Loucy (cell line): ENCODE measurements at regions not wholly inside any gene's neighbourhood (a gene's known extent, or its start where the extent isn't known, plus 50 kb on each side); places are given as distances from the start of the nearest gene placed in this dataset.

Source experiments
- H2AFZ ChIP-seq: fragments of 200-600 bp; sonication (generic); 2 replicates; pipeline ENCODE4 v1.6.0; 2016; ENCODE audit warnings: antibody characterized with exemption, mild to moderate bottlenecking, low read length, moderate library complexity
- H3F3A ChIP-seq: fragments of 200-600 bp; 2 replicates; pipeline ENCODE4 v1.6.0; 2016; ENCODE audit warnings: antibody characterized with exemption, low read depth, mild to moderate bottlenecking
- H3K27me3 ChIP-seq: fragments of 200-600 bp; sonication (generic); 2 replicates; pipeline ENCODE4 v1.6.1; 2014; ENCODE audit warnings: low read length, mild to moderate bottlenecking; ENCODE audit not compliant: insufficient read depth, poor library complexity, severe bottlenecking
- H3K36me3 ChIP-seq: fragments of 200-600 bp; sonication (generic); 2 replicates; pipeline ENCODE4 v1.6.1; 2016; ENCODE audit warnings: low read length; ENCODE audit not compliant: insufficient read depth
- H3K4me1 ChIP-seq: fragments of 200-600 bp; sonication (generic); 2 replicates; pipeline ENCODE4 v1.5.1; 2014; ENCODE audit warnings: low read length, mild to moderate bottlenecking; ENCODE audit not compliant: insufficient read depth, poor library complexity, severe bottlenecking
- H3K4me2 ChIP-seq: fragments of 200-600 bp; sonication (generic); 2 replicates; pipeline ENCODE4 v1.6.0; 2014; ENCODE audit warnings: antibody characterized with exemption, low read length, low read depth, mild to moderate bottlenecking; ENCODE audit not compliant: poor library complexity, severe bottlenecking
- H3K4me3 ChIP-seq: fragments of 200-600 bp; sonication (generic); 2 replicates; pipeline ENCODE4 v1.5.1; 2014; ENCODE audit warnings: low read length, mild to moderate bottlenecking, mixed read lengths; ENCODE audit not compliant: poor library complexity, severe bottlenecking
- H3K79me2 ChIP-seq: fragments of 200-600 bp; sonication (generic); 2 replicates; pipeline ENCODE4 v1.6.1; 2014; ENCODE audit warnings: low read length; ENCODE audit not compliant: insufficient read depth
- H3K9ac ChIP-seq: fragments of 200-600 bp; sonication (generic); 2 replicates; pipeline ENCODE4 v1.6.0; 2014; ENCODE audit warnings: mild to moderate bottlenecking, low read depth, low read length, moderate library complexity; ENCODE audit not compliant: poor library complexity, severe bottlenecking
- H3K9me2 ChIP-seq: fragments of 200-600 bp; sonication (generic); replicated peaks from 2 replicates; pipeline ENCODE4 v1.6.1; 2016; ENCODE audit warnings: low read depth, low read length, mixed read lengths
- H3K9me3 ChIP-seq: fragments of 200-600 bp; sonication (generic); 2 replicates; pipeline ENCODE4 v1.6.1; 2014; ENCODE audit warnings: mild to moderate bottlenecking, antibody characterized with exemption, low read length, low read depth; ENCODE audit not compliant: insufficient read depth
- H4K20me1 ChIP-seq: fragments of 200-600 bp; sonication (generic); 2 replicates; pipeline ENCODE4 v1.6.0; 2014; ENCODE audit warnings: antibody characterized with exemption, low read length, mild to moderate bottlenecking; ENCODE audit not compliant: insufficient read depth, poor library complexity, severe bottlenecking
- EZH2phosphoT487 ChIP-seq: fragments of 200-600 bp; IDR thresholded peaks from 2 replicates; pipeline ENCODE4 v1.6.1; 2018; ENCODE audit warnings: antibody characterized with exemption, mild to moderate bottlenecking, moderate library complexity, borderline replicate concordance
- TF ChIP-seq, protein P1 (sequence below): fragments of 200-600 bp; sonication (generic); conservative IDR thresholded peaks from 2 replicates; pipeline ENCODE4 v1.5.1; 2014; ENCODE audit warnings: mild to moderate bottlenecking, antibody characterized with exemption, low read length

DNA sequence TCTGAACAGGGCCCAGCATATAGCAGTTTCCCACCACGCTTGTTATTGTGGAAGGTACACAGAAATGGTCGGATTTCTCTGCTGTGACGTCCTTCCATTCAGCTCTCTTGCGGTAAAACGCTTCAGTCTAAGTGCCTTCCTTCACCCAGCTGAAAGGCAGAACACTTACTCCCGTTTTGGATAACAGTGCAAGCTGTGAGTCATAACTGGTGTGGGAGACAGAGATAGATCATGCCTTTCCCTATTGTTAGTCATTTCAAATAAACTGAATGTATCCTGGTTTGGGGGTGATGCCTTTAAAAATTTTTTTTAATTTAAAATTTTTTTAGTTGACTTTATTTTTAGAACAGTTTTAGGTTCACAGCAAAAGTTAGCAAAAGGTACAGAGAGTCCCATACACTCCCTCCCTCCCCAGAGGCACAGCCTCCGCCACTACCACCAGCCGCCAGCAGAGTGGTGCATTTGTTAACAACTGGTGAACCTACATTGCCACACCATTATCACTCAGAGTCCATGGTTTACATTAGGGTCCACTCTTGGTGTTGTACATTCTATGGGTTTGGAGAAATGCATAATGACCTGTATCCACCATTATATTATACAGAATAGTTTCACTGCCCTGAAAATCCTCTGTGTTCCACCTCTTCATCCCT lies 94.9 kb upstream of the NSMCE3 start:
- Histone ChIP-seq H3K36me3 (no peaks in the 10 kb centered on the region), H2AFZ (no peak overlapping the region), H3K4me1 (no peaks in the 10 kb centered on the region), H3F3A (no peaks in the 10 kb centered on the region), H3K4me2 (no peak overlapping the region), H3K9ac (no peak overlapping the region), H3K9me2 (no peaks in the 10 kb centered on the region), H4K20me1 (no peaks in the 10 kb centered on the region), H3K9me3 (peaks cover 11% of the 10 kb centered on the region; the same call in 1 of the 2 replicates), H3K79me2 (no peaks in the 10 kb centered on the region), H3K27me3 (no peaks in the 10 kb centered on the region), H3K4me3 (no peak overlapping the region)
- TF ChIP-seq, protein P1, sequence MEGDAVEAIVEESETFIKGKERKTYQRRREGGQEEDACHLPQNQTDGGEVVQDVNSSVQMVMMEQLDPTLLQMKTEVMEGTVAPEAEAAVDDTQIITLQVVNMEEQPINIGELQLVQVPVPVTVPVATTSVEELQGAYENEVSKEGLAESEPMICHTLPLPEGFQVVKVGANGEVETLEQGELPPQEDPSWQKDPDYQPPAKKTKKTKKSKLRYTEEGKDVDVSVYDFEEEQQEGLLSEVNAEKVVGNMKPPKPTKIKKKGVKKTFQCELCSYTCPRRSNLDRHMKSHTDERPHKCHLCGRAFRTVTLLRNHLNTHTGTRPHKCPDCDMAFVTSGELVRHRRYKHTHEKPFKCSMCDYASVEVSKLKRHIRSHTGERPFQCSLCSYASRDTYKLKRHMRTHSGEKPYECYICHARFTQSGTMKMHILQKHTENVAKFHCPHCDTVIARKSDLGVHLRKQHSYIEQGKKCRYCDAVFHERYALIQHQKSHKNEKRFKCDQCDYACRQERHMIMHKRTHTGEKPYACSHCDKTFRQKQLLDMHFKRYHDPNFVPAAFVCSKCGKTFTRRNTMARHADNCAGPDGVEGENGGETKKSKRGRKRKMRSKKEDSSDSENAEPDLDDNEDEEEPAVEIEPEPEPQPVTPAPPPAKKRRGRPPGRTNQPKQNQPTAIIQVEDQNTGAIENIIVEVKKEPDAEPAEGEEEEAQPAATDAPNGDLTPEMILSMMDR = peak; percentile 47
- TF ChIP-seq EZH2phosphoT487 = no peak

DNA sequence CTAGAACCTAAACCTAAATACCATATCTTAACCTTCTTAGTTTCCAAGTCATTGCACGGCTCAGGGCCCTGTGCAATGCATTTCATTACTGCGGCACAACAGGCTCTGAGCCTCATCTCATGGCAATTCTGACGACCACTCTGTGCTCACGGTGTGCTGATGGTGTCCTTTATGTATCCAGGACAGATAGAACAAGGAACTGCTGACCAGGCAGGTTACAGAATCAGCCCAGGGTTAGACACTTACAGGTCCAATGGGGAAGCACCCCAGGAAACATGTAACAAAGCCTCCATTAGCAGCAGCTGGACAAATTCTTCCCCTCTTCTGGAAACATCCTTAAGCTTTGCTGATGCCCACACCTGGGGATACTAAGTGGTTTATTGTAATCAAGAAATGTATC lies 91.9 kb upstream of the NSMCE3 start:
- no peak for TF ChIP-seq EZH2phosphoT487
- TF ChIP-seq, protein P1 = no peak
- Histone ChIP-seq H3K9me3 (no peaks in the 10 kb centered on the region), H3K79me2 (no peaks in the 10 kb centered on the region), H3K27me3 (no peaks in the 10 kb centered on the region), H3K4me1 (no peaks in the 10 kb centered on the region), H3K36me3 (no peaks in the 10 kb centered on the region), H3K9ac (no peak overlapping the region), H4K20me1 (no peaks in the 10 kb centered on the region), H3K4me2 (no peak overlapping the region), H2AFZ (no peak overlapping the region), H3K9me2 (no peaks in the 10 kb centered on the region), H3F3A (no peaks in the 10 kb centered on the region), H3K4me3 (no peak overlapping the region)

DNA sequence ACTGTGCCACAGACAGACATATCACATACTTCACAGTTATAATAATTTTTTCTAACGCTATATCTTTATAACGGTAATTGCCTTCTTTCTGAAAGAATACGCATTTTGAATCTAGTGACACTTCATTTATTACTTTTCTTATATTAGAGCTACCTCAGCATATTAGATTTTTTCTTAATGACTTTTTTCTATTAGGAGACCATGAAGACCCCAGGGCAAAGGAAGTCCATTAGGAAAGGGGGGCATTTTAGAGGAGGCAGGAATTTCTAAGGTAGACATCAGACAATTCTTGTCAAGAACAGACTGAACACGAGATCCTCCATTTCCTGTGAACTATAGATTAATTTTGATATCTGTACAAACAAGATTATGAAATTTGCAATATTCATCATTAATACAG lies 90.5 kb upstream of the NSMCE3 start:
- no peak for TF ChIP-seq EZH2phosphoT487
- TF ChIP-seq, protein P1 = no peak
- no peaks in the 10 kb centered on the region for H3K27me3 ChIP-seq
- no peaks in the 10 kb centered on the region for H3F3A ChIP-seq
- H3K9ac ChIP-seq = no peak overlapping the region
- H3K4me3 ChIP-seq = no peak overlapping the region
- H3K4me1 ChIP-seq = no peaks in the 10 kb centered on the region
- no peaks in the 10 kb centered on the region for H4K20me1 ChIP-seq
- no peak overlapping the region for H2AFZ ChIP-seq
- no peaks in the 10 kb centered on the region for H3K9me2 ChIP-seq
- H3K9me3 ChIP-seq = no peaks in the 10 kb centered on the region
- H3K4me2 ChIP-seq = no peak overlapping the region
- no peaks in the 10 kb centered on the region for H3K79me2 ChIP-seq
- no peaks in the 10 kb centered on the region for H3K36me3 ChIP-seq
